ENCODE measurements at regions not wholly inside any gene's neighbourhood (a gene's known extent, or its start where the extent isn't known, plus 50 kb on each side); places are given as distances from the start of the nearest gene placed in this dataset.

GRCh38 chr1:217021400-217021799, 298.2 kb upstream of the ESRRG start:
- no peak for TF ChIP-seq REST (IDR thresholded peaks at IDR 0.05; ENCODE audit: low read depth)
- TF ChIP-seq TAF1 (IDR thresholded peaks at IDR 0.05; ENCODE audit: low read depth) = no peak
- TF ChIP-seq TCF12 (IDR thresholded peaks at IDR 0.05; ENCODE audit: low read depth) = no peak
- no peak for TF ChIP-seq EGR1 (IDR thresholded peaks at IDR 0.05)
- TF ChIP-seq FOXM1 (IDR thresholded peaks at IDR 0.05; ENCODE audit: borderline replicate concordance, low read depth) = no peak
- TF ChIP-seq RAD21 (IDR thresholded peaks at IDR 0.05; ENCODE audit: low read depth) = no peak
- TF ChIP-seq MAX (IDR thresholded peaks at IDR 0.05) = no peak
- TF ChIP-seq EP300 (IDR thresholded peaks at IDR 0.05; ENCODE audit: borderline replicate concordance) = no peak
- no peak for TF ChIP-seq USF1 (IDR thresholded peaks at IDR 0.05)
